ENCODE measurements at regions not wholly inside any gene's neighbourhood (a gene's known extent, or its start where the extent isn't known, plus 50 kb on each side); places are given as distances from the start of the nearest gene placed in this dataset.

- TF ChIP-seq, protein P1, sequence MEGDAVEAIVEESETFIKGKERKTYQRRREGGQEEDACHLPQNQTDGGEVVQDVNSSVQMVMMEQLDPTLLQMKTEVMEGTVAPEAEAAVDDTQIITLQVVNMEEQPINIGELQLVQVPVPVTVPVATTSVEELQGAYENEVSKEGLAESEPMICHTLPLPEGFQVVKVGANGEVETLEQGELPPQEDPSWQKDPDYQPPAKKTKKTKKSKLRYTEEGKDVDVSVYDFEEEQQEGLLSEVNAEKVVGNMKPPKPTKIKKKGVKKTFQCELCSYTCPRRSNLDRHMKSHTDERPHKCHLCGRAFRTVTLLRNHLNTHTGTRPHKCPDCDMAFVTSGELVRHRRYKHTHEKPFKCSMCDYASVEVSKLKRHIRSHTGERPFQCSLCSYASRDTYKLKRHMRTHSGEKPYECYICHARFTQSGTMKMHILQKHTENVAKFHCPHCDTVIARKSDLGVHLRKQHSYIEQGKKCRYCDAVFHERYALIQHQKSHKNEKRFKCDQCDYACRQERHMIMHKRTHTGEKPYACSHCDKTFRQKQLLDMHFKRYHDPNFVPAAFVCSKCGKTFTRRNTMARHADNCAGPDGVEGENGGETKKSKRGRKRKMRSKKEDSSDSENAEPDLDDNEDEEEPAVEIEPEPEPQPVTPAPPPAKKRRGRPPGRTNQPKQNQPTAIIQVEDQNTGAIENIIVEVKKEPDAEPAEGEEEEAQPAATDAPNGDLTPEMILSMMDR (conservative IDR thresholded peaks at IDR 0.05; ENCODE audit: low read length), result no peak
- TF ChIP-seq EZH2phosphoT487 (IDR thresholded peaks at IDR 0.05; ENCODE audit: borderline replicate concordance), result no peak
Observed at GRCh38 chr16:85503679-85504231, 109.4 kb upstream of the GSE1 start.

All from Loucy (cell line).